ENCODE measurements at regions not wholly inside any gene's neighbourhood (a gene's known extent, or its start where the extent isn't known, plus 50 kb on each side); places are given as distances from the start of the nearest gene placed in this dataset.

GRCh38 chr18:70936160-70936559 lies 647.3 kb downstream of the SOCS6 start:
- TF ChIP-seq CTCF (IDR thresholded peaks at IDR 0.05) (no peak), POLR2A (IDR thresholded peaks at IDR 0.05) (no peak)
